ENCODE measurements at regions not wholly inside any gene's neighbourhood (a gene's known extent, or its start where the extent isn't known, plus 50 kb on each side); places are given as distances from the start of the nearest gene placed in this dataset.

GRCh38 chr12:84627593-84627992, 285.0 kb downstream of the SLC6A15 start:
- TF ChIP-seq CTCF (IDR thresholded peaks at IDR 0.05) (no peak), POLR2A (IDR thresholded peaks at IDR 0.05) (no peak)
